ENCODE measurements at regions not wholly inside any gene's neighbourhood (a gene's known extent, or its start where the extent isn't known, plus 50 kb on each side); places are given as distances from the start of the nearest gene placed in this dataset.
"Not testable (repeated sequence)": the region's sequence is repeated elsewhere in the genome, so short reads cannot be mapped to it uniquely, and the experiment has no call there.

DNA sequence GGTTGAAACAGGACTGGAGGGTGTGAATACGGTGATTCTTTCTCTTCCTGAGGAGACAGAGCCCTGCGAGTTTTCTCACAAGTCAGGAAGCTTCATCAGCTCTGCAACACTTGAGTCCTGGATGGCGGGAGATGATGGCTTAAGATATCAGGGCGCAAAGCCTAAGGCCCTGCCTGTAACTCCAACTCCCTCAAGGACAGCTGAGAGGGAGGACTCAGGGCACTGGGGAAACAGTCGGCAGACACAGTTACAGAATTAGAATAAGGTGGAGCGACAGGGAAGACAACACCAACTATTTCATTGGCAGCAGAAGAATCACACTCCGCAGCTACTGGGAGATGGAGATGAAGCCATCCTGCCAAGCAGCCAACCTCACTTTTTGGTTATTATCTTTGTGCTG, 109.6 kb downstream of the NBPF8 start:
- not testable (repeated sequence) for TF ChIP-seq POLR2A (IDR thresholded peaks at IDR 0.05; ENCODE audit: low read depth, low read length); MYC (IDR thresholded peaks at IDR 0.05; ENCODE audit: low read depth, low read length); MAX (IDR thresholded peaks at IDR 0.05; ENCODE audit: insufficient read depth, insufficient read length)
- TF ChIP-seq, protein P1, sequence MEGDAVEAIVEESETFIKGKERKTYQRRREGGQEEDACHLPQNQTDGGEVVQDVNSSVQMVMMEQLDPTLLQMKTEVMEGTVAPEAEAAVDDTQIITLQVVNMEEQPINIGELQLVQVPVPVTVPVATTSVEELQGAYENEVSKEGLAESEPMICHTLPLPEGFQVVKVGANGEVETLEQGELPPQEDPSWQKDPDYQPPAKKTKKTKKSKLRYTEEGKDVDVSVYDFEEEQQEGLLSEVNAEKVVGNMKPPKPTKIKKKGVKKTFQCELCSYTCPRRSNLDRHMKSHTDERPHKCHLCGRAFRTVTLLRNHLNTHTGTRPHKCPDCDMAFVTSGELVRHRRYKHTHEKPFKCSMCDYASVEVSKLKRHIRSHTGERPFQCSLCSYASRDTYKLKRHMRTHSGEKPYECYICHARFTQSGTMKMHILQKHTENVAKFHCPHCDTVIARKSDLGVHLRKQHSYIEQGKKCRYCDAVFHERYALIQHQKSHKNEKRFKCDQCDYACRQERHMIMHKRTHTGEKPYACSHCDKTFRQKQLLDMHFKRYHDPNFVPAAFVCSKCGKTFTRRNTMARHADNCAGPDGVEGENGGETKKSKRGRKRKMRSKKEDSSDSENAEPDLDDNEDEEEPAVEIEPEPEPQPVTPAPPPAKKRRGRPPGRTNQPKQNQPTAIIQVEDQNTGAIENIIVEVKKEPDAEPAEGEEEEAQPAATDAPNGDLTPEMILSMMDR (IDR thresholded peaks at IDR 0.05; ENCODE audit: extremely low read depth in 1 of 2, insufficient read depth in 1 of 2, low read depth in 1 of 2, low read length in 2 of 2): not testable (repeated sequence)
